Activated CD4-positive, CD25-positive, alpha-beta regulatory T cell treated with anti-CD3 and anti-CD28 coated beads, Interleukin-2, amount 50 U/mL, for 24 hours (primary cell): ENCODE measurements at regions not wholly inside any gene's neighbourhood (a gene's known extent, or its start where the extent isn't known, plus 50 kb on each side); places are given as distances from the start of the nearest gene placed in this dataset.

Source experiments
- ATAC-seq, 2 donors: fragments of 150-1000 bp; cut with Tn5 transposase; one replicate each; pipeline ENCODE4 v1.10.0; 2021; ENCODE audit warnings: mild to moderate bottlenecking in 1 of 2, moderate library complexity in 1 of 2

DNA sequence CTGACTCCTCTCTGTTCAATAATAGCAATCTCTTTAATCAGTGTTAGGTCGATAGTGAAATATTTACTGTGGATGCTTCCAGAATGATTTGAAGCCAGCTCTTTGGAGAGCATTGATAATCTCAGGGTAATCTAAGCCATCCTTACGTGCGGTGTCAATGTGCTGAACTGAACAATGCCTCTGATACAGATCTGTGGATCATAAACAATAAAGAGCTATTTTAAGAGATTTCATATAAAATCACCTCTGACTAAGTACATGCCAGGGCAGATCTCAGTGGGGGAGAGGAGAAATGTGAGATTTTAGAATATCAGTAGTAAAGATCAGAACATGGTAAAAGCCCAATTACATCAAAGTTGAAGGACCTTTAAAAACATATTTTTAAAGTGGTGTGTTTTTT is 319.3 kb upstream of the GBE1 start:
- ATAC-seq, result no peak

DNA sequence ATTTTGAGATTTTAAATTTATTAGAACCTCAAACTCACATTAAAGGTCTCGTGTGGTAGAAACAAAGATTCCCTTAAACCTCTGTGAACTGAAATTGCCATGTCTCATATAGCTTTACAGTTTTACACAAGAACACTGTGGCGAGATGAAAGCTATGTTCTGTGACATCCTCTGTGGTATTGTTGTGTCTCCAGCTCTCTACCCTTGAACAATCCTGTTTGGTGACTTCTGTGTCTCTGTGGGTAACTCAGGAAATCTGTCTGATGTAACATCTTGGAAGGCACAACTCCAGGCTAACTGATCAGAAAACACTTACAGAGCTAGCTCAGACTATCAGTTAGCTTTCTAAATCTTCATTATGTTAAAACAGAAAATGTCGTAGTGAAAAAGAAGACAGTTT is 318.8 kb upstream of the GBE1 start:
- ATAC-seq, result no peak

DNA sequence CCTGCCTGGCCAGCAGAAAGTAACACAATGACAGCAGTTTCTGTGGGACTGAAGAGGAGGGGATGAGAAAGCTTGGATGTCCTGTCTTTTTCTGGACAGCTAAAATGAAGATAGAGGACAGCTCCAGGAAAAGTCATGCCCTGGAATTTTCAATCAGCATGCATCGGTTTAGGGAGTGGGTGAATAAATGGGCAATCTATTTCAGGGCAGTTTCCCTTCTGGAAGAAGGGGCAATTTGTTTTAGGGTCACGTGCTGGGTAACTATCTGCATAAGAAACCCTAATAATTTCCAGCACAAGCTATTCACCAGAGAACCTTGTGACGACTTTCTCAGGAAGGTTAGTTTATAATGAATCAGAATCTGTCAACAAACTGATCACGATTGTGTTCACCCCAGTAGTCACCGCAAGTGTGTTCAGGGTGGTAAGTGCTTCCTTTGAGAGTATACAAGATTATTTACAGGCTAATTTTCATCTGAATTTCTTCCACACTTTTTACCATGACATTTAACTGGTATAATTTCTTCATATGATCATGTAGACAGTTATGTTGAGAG is 318.0 kb upstream of the GBE1 start:
- no peak for ATAC-seq

DNA sequence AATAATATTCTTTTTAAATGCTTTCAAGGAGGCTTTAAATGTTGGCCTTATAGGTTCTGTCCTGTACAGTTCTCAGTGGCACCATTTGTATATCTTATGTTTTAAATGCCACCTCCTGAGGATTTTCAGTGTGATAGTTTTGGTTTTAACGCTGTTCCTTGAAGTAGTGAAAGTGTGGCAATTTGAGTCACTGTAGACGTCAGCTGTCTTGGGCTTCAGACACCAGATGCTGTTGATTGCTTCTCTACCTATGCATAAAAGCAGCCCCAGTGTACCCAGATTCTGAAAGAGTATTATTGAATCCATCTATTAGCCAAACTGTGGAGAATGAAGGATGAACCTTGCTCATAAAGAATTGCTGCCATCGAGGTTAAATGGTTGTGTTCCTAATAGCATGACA is 316.8 kb upstream of the GBE1 start:
- no peak for ATAC-seq

DNA sequence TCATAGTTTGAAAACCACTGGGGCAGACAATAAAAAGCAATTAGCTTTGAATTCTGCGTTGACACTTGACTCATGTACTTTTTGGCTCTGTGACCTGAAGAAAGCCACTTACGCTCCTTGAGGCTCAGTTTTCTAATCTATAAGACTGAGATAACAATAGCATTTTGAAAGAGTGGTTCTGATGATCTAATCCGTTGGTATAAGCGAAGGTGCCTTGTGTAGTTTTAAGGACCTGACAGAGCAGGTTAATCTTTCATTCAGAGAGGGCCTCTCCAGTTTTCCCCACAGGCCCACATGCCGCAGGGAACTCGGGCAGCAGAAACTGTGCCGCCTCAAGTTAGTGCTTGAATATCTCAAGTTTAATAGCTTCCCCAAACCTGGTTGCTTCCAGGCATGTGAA is 306.0 kb upstream of the GBE1 start:
- ATAC-seq, result no peak

DNA sequence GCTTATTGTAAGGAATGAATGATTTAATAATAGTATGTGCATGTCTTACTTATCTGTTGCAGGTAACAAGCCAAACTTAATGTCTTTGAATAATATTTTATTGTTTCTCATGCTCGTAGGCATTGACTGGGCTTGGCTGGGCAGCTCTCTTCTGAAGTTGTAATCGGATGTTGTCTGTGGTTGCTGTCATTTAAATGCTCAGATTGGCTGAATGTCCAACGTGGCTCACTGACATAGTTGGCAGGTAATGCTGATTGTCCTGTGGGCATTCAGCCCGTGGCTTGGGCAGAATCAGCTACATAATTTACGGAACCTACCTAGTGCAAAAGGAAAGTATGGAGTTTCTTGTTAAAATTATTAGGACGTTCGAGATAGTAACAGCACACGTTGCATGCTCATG is 297.4 kb upstream of the GBE1 start:
- ATAC-seq, result no peak

DNA sequence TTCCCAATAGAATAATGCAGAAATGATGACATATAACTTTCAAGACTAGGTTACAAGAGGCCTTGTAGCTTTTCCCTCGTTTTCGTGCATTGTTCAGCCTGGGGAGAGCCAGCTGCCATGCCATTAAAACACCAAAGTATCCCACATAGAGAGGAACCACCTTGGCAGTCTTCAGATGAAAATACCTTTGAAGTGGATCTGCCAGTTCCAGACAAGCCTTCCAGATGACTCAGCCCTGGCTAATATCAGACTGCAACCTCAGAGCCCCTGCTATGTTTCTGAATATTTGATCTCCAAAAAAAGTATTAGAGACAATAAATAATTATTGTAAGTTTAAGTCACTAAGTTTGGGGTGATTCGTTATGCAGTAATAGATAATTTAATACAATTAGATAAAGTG is 294.3 kb upstream of the GBE1 start:
- no peak for ATAC-seq

DNA sequence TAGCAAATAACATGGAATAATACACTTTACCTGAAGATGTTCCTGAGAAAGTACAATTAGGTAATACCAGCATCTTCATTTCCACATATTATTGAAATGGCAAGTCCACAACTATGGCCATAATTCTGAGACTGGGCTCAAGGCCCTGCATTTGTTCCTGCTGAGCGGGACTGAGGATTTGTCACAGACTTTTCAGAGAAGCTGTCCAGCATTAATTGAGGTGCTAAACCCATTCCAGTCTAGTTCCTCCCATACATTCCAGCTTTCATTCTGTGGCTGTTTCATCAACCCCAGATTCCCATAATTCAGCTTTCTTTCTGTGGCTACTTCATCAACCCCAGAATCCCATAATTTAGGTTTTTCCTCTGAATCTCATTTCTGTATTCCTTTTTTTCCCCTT is 293.4 kb upstream of the GBE1 start:
- no peak for ATAC-seq

DNA sequence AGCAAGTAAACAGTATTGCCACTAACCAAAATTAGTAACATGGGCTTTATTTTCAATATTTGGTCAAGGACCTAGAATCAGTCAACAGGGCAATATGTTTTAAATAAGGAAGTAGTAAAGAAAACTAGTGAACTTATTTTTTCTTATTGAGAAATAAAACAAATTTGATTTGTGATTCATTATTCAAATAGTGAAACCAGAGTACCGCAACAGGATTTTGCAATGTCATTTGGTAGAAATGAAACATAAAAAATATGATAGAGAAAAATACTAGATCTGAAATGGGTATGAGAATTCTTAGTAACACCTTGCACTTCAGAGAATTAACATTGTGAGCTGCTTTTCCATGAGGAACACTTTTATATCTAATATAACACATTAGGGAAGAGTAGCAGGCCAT is 291.8 kb upstream of the GBE1 start:
- no peak for ATAC-seq

DNA sequence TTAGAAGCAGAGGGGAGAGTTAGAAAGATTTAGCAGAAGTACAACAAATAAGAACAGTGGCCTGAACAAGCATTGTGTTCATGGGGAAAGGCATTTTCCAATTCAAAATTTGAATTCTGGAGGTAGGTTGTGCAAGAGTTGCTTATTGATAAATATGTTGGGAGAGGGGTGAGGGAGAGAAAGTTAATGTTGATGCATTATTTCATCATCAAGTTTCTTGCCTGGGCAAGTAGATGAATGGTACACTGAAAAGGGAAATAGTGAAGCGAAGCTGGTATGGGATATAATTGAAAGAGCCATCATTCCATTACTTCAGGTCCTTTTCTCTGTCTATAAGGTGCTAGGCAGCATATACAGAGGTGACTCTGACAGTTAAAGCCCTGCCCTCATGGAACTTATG is 288.9 kb upstream of the GBE1 start:
- ATAC-seq, result no peak

DNA sequence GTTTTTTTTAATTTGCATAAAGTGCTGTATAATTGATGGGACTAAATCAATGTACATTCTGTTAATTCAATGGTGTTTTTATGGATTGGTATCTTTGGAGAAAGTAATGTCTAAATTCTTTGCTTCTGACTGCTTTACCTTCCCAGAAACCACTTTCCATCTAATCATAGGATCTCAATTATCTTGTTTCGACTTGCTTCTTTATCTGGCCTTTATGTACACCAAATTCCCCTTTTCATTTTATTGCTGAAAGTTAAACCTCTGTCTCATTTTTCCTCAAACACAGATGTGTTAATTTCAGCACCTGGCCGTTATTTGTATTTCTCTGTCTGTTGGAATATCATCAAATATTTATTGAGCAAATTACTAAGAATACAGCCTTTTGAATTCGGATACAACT is 287.3 kb upstream of the GBE1 start:
- no peak for ATAC-seq

DNA sequence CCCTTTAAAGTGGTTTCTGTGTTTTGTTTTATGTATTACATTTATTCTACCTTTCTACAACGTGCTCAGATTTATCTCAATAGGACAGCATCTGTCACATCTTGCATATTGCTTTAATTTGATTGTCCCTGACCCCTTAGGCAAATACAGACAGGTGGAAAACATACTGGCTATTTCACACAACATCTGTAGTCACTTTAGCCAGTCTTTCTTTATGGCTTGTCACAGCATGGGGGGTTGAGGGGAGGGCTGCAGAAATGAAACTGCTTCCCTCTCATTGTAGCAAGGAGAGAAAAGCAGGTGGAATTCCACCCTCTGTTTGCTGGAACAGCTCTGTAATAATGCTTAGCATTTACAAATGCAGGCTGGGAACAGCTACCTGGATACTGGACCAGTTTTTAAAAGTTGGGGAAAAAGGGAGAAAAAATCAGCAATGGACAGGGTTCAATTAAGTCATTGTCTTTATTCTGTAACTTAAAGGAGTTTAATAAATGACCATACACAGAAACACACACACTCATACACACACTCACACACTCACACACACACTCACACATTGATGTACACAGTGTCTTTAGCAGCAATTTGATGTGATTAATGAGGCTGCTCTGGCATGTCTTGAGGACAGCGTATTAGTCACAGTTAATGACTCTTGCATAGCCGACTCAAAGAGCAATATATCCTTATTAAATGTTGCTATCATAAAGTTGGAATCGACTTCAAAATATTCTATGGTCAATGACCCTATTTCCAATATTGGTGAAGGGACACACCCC is 283.7 kb upstream of the GBE1 start:
- ATAC-seq, result no peak

DNA sequence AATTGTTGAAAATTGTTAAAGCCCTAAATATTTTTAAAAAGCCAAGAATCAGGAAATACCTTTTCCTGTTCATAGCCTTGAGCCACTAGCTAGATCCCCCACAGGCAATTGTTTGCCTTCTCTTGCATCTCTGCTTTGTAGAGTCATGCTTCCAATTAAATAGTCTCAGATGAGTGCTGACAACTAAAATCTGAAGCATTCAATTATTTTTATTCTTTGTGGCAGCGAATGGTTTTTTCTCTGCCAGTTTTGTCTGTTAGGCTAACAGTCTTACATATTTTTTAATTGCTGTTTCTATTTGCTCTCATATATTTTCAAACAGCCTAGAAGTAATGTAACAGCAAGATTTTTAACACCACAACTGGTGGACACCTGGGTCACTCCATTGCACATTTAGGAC is 277.1 kb upstream of the GBE1 start:
- ATAC-seq, result no peak

DNA sequence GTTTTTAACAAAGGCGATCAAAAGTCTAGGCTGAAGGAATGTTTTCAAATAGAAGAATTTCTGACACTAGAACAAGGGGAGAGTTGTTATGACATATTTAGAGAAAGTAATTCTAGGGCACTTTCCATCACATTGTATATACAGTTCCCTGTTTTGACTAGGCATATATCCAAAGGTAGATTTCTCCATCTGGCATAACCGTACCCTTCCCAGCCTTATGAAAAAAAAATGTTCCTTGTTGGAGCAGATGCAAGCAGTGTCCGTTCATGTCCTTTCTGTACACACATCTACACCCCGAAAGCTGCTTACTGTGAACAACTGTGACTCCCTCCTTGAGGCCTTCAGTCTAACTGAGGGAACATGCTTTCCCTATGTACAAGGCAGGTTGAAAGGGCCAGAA is 271.7 kb upstream of the GBE1 start:
- ATAC-seq, result no peak

DNA sequence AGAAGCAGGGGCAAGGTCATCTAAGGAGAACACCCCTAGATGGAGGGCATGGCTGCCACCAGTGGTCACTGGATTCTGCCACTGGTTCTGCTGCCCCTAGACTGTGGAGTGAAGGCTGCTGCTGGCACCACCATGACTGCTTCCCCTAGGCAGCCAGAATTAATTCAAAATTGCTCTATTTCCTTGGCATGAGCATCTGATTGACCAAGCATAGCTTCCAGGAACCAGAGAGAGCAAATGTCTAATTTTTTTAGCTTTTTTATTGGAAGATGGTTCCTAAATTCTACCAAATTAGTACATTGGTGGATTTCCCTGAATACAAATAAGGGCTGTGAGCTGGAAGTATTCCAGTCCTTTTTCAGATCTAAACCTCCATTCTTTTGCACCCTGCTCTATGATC is 270.2 kb upstream of the GBE1 start:
- no peak for ATAC-seq

DNA sequence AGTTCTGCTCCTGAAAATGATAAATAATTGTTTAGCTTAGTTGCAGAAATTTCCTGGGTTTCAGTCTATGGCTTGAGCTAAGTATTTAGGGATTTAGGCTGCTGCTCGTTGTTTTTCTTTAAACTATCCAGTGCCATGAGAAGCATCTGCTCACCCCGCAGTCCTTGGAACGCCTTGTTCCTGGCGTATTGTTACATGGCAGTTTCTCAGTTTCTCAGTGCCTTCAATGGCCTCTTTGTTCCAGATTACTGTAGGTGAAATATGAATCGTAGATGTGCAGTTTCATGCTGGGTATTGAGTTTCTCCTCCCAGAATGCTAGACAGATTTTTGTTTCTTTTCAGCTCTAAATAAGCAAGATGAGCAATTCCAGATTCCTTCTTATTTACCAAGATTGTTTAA is 269.5 kb upstream of the GBE1 start:
- no peak for ATAC-seq

DNA sequence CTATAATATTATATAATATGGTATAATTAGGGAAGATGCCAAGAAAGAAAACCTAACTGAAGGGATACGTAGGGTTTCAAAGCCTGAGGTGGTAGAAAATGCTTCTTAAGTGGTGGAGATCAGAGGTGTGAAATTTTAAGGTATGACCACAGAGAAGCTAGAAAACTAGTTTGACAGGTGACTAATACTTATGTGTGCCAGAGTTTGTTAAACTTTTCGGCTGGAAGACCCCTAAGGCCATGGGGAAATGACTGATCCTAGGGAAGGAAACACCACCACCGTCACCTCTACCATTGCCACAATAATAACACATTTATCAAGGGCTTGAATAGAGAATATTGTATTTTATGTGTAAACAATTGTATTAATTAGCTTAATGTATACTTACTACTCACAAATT is 261.4 kb upstream of the GBE1 start:
- no peak for ATAC-seq

DNA sequence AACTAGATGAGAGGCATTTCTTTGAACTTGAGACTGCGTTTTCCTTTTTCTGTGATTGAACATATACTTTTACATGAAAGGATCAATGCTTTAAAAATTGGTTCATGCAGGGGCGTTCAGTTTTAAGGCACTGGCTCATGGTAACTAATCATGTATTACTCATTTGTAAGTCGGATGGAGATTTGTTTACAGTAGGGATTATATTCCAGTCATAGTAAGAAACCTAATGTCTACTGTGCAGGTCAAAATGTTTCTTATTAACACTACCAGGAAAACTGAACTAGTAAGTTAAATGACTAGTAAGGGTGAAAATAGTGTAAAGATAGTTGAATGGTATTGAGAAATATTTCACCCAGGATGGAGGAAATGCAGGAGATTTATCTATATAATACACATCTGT is 258.8 kb upstream of the GBE1 start:
- ATAC-seq, result no peak

DNA sequence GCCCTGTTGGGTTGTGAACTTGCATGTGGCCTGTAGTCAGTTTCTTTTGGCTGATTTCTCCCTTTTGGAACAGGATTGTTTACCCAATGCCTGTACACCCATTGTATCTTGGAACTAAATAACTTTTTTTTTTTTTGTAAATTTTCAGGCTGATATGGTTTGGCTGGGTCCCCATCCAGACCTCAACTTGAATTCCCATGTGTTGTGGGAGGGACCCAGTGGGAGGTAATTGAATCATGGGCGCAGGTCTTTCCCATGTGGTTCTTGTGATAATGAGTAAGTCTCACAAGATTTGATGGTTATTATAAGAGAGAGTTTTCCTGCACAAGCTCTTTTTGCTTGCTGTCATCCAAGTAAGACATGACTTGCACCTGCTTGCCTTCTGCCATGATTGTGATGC is 253.8 kb upstream of the GBE1 start:
- no peak for ATAC-seq

DNA sequence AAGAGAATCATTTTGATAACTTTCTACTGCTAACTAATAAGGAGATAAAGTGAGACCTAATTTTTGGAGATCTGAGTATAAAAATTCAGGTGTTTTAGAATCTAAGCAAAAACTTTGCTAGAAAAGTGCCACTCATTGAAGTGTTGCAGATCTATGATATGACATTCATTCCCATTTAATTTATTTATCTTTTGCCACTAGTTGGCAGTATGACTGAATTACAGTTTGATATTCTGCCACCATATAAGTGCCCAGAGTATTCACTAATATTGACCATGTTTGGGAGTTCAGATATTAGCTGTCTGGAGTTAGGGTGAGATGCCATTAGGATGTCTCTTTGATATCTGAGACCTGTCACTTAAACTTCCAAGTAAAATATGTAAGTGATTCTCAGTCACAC is 251.3 kb upstream of the GBE1 start:
- no peak for ATAC-seq

DNA sequence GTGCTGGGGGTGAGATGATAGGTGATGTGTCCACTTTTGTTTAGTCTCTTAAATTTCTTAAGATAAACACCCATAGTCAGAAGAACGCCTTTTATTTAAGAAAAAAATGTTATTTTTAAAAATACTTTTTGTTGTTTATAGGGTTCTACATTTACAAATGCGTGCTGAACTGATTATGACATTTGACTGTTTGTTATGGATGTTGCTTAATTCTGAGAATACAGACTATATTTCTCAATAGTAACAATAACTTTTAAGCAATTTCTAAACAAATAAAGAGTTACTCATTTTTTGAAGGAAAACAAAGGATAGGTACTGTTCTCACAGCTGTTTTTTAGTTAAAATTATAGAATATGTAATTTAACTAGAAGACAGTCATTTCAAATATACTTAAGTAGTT is 249.9 kb upstream of the GBE1 start:
- ATAC-seq, result no peak

DNA sequence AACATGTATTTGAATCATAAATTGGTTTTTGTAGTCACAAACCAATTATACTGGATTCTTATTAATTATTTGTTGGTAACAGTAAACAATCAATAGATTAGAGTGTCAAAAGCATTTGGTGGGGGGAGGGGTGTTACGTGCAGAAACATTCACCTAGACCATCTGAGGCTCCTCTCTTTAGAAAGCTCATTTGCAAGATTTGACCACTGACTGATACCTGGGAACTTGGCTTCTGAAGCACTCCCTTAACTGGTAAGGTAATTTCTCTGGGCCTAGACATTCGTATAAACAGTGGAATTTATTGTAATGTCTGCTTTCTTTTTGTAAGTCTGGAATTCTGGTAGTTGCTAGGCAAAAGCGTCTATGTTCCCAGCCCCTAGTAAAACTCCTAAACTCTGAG is 243.8 kb upstream of the GBE1 start:
- ATAC-seq, result no peak

DNA sequence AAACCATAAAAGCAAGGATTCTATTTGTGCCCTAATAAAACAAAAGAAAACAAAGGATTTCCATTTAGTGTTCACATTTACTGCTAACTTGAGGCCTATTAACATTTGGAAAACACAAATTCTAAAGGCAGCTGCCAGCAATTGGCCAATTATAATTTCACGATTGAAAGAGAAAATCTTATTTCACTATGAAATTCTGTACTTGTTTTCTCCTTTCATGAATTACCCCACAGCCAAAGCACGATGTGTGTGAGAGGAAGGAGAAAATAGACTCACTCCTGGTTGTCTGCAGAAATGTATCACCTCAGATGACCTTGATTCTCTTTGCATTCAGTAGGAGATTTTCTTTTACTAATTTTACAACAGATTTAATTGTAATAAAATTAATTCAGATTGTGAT is 242.8 kb upstream of the GBE1 start:
- no peak for ATAC-seq

DNA sequence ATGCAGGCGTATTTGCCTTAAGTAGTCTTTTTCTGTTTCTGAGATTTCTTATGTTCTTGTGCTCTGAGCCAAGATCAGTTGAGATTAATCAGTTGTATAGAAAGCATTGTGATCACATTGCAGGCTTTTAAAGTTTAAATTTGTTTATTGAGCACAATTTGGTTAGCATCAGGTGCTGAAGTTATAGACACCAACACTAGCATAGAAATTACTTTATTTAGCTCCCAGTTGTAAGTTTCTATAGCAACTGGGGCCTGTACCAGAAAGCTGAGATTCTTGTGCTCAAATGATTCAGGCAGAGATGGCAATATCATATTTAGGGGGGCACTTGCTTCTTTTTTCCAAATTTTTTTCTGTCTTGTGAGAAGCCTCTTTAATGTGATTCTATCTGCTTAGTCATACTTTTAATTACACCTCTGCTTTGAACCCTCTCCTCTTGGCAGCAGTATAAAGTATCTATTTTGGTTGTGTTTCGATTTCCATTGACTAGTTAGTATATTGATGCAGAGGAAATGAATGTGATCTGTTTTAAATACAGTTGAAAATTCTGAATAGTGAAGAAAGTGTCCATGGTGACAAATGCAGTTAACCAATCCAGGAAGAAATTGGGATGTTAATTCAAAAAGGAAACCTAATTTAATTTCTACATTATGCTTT is 241.7 kb upstream of the GBE1 start:
- ATAC-seq, result no peak

DNA sequence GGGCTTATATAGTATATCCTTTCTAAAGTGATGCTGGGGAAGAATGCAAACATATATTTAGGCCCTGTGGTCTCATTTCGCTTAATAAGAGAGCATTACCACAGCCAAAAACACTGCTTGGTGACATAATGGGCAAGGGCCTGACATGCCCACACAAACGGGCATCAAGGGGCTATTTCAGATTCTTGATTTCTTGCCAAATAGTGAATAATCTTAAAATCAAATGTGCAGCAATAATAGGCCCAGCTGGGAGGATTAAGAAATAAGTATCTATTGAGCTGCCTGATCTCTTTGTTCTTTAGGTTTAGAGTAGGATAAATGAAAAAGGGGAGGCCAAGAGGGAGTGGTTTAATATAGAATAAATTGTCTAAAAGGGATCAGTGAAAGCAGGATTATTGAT is 241.0 kb upstream of the GBE1 start:
- no peak for ATAC-seq
